K562 (cell line): ENCODE measurements at regions not wholly inside any gene's neighbourhood (a gene's known extent, or its start where the extent isn't known, plus 50 kb on each side); places are given as distances from the start of the nearest gene placed in this dataset.

Experiments used
- CEBPZ ChIP-seq: fragments of 150-350 bp; IDR thresholded peaks from 2 replicates; pipeline ENCODE4 v1.6.1; 2014; ENCODE audit warnings: low read depth, mild to moderate bottlenecking, low read length, borderline replicate concordance
- CTCF ChIP-seq, 3 experiments: IDR thresholded peaks in 2 of 3; conservative IDR thresholded peaks in 1 of 3; 2 replicates each; pipeline ENCODE4 v1.5.1; 2011 to 2012; ENCODE audit warnings: low read length in 3 of 3, mild to moderate bottlenecking in 3 of 3, control low read depth in 2 of 3, improper control_type of control experiment in 1 of 3, inconsistent platforms in 1 of 3, low read depth in 1 of 3, mixed read lengths in 1 of 3, moderate library complexity in 1 of 3; ENCODE audit not compliant: insufficient read depth in 2 of 3
- EZH2 ChIP-seq: IDR thresholded peaks from 2 replicates; pipeline ENCODE4 v1.6.1; 2012; ENCODE audit warnings: low read depth, mild to moderate bottlenecking, inconsistent platforms, low read length, borderline replicate concordance
- POLR2A ChIP-seq: fragments of 450-650 bp; conservative IDR thresholded peaks from 2 replicates; pipeline ENCODE4 v1.6.1; 2016
- POLR2G ChIP-seq: fragments of 200-400 bp; formaldehyde crosslinking; IDR thresholded peaks from 2 replicates; pipeline ENCODE4 v1.6.1; 2017; ENCODE audit warnings: low read depth, mild to moderate bottlenecking, antibody characterized with exemption, low read length, moderate library complexity
- SAFB ChIP-seq: fragments of 200-400 bp; formaldehyde crosslinking; IDR thresholded peaks from 2 replicates; pipeline ENCODE4 v1.6.1; 2017; ENCODE audit warnings: low read depth, low read length, borderline replicate concordance
- SMAD2 ChIP-seq: fragments of 150-350 bp; IDR thresholded peaks from 2 replicates; pipeline ENCODE4 v1.6.1; 2014; ENCODE audit warnings: low read depth, mild to moderate bottlenecking, low read length
- YY1 ChIP-seq, 3 experiments: IDR thresholded peaks; 2 replicates each; pipeline ENCODE4 v1.6.1; 2011; ENCODE audit warnings: low read length in 2 of 3, mild to moderate bottlenecking in 2 of 3, moderate library complexity in 2 of 3, borderline replicate concordance in 1 of 3, control low read depth in 1 of 3, low read depth in 1 of 3; ENCODE audit not compliant: insufficient read depth in 3 of 3, insufficient replicate concordance in 2 of 3, control insufficient read depth in 1 of 3, insufficient read length in 1 of 3; ENCODE audit errors: extremely low read depth in 1 of 3
- ZC3H11A ChIP-seq: IDR thresholded peaks from 2 replicates; pipeline ENCODE4 v1.6.1; 2012; ENCODE audit warnings: low read depth, low read length, improper control_type of control experiment
- ZEB2 ChIP-seq: fragments of 450-650 bp; IDR thresholded peaks from 2 replicates; pipeline ENCODE4 v1.6.1; 2016
- ZFP91 ChIP-seq: sonication (generic); formaldehyde crosslinking; IDR thresholded peaks from 2 replicates; pipeline ENCODE4 v1.8.0; 2022; ENCODE audit warnings: mild to moderate bottlenecking, missing genetic modification reagents
- ZNF274 ChIP-seq: IDR thresholded peaks from 2 replicates; pipeline ENCODE4 v1.6.1; 2011; ENCODE audit warnings: low read depth, mild to moderate bottlenecking, low read length, moderate library complexity, borderline replicate concordance

DNA sequence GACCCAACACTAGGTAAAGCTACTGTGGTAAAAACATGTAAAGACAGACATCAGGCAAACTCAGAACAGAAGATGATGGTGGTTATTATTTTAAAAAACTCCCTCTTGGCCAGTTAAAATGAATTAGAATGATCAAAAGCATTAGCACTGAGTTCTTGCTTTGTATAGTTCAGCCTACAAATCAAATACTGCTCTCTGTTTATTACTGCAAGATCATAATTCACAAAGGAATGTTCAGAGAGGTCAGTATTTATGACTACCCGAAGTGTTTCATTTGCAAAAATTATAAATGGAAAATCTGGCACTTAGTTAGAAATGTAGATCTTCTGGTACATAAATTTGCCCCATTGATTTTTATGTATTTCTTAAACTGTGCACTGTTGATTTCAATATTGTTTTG is 140.3 kb upstream of the PPP2R2B start:
- TF ChIP-seq CEBPZ (no peak), EZH2 (no peak), ZC3H11A (no peak), CTCF (IDR thresholded peaks at IDR 0.05 in 2 of 3, conservative IDR thresholded peaks at IDR 0.05 in 1 of 3; ENCODE audit: insufficient read depth in 2 of 3, low read depth in 1 of 3, low read length in 3 of 3) (no peak), ZEB2 (no peak), YY1 (IDR thresholded peaks at IDR 0.05; ENCODE audit: borderline replicate concordance in 1 of 3, control insufficient read depth in 1 of 3, extremely low read depth in 1 of 3, insufficient read depth in 3 of 3, insufficient read length in 1 of 3, insufficient replicate concordance in 2 of 3, low read depth in 1 of 3, low read length in 2 of 3) (no peak), SAFB (no peak), POLR2A (no peak), SMAD2 (no peak), POLR2G (no peak), ZNF274 (no peak), ZFP91 (CRISPR knock-in tag) (no peak)
